ENCODE measurements at regions not wholly inside any gene's neighbourhood (a gene's known extent, or its start where the extent isn't known, plus 50 kb on each side); places are given as distances from the start of the nearest gene placed in this dataset.
"Not testable (repeated sequence)": the region's sequence is repeated elsewhere in the genome, so short reads cannot be mapped to it uniquely, and the experiment has no call there.

GRCh38 chr13:34357435-34358232 is 539.7 kb downstream of the RFC3 start:
- DNase-seq (ENCODE audit: low spot score): peak; percentile 62

- DNase-seq (ENCODE audit: low spot score): peak; percentile 54
Observed at GRCh38 chr13:34358811-34359513, 541.0 kb downstream of the RFC3 start.

- no peak for DNase-seq (ENCODE audit: low spot score)
Observed at GRCh38 chr13:34360702-34361101, 542.8 kb downstream of the RFC3 start.

GRCh38 chr13:34361560-34361959 is 543.6 kb downstream of the RFC3 start:
- DNase-seq (ENCODE audit: low spot score): no peak

GRCh38 chr13:34363266-34363665 is 545.3 kb downstream of the RFC3 start:
- DNase-seq (ENCODE audit: low spot score): no peak

GRCh38 chr13:34364633-34365032 is 546.7 kb downstream of the RFC3 start:
- no peak for DNase-seq (ENCODE audit: low spot score)

GRCh38 chr13:34369931-34370330 is 552.0 kb downstream of the RFC3 start:
- no peak for DNase-seq (ENCODE audit: low spot score)

GRCh38 chr13:34371108-34371507 is 553.2 kb downstream of the RFC3 start:
- no peak for DNase-seq (ENCODE audit: low spot score)

- DNase-seq (ENCODE audit: low spot score): no peak
Observed at GRCh38 chr13:34371645-34372395, 553.9 kb downstream of the RFC3 start.

GRCh38 chr13:34372581-34372980 is 554.6 kb downstream of the RFC3 start:
- DNase-seq (ENCODE audit: low spot score): no peak

- no peak for DNase-seq (ENCODE audit: low spot score)
Observed at GRCh38 chr13:34376483-34376882, 558.5 kb downstream of the RFC3 start.

GRCh38 chr13:34381228-34381627 is 560.8 kb upstream of the NBEA start:
- DNase-seq (ENCODE audit: low spot score): no peak

- no peak for DNase-seq (ENCODE audit: low spot score)
Observed at GRCh38 chr13:34383728-34384127, 558.3 kb upstream of the NBEA start.

GRCh38 chr13:34386229-34386628 is 555.8 kb upstream of the NBEA start:
- DNase-seq (ENCODE audit: low spot score): not testable (repeated sequence)

- no peak for DNase-seq (ENCODE audit: low spot score)
Observed at GRCh38 chr13:34391076-34391475, 551.0 kb upstream of the NBEA start.

GRCh38 chr13:34401696-34402095 is 540.4 kb upstream of the NBEA start:
- DNase-seq (ENCODE audit: low spot score): no peak

GRCh38 chr13:34405410-34406181 is 536.5 kb upstream of the NBEA start:
- no peak for DNase-seq (ENCODE audit: low spot score)

- DNase-seq (ENCODE audit: low spot score): no peak
Observed at GRCh38 chr13:34408640-34409039, 533.4 kb upstream of the NBEA start.

GRCh38 chr13:34409496-34410182 is 532.4 kb upstream of the NBEA start:
- DNase-seq (ENCODE audit: low spot score): no peak

- DNase-seq (ENCODE audit: low spot score): no peak
Observed at GRCh38 chr13:34410678-34411077, 531.4 kb upstream of the NBEA start.

- DNase-seq (ENCODE audit: low spot score): no peak
Observed at GRCh38 chr13:34411177-34411576, 530.9 kb upstream of the NBEA start.

All from H4 (cell line).